ENCODE measurements at regions not wholly inside any gene's neighbourhood (a gene's known extent, or its start where the extent isn't known, plus 50 kb on each side); places are given as distances from the start of the nearest gene placed in this dataset.
A peak's percentile ranks its signal among the peaks of the same experiment; 100 is the strongest.
"Not testable (repeated sequence)": the region's sequence is repeated elsewhere in the genome, so short reads cannot be mapped to it uniquely, and the experiment has no call there.

- not testable (repeated sequence) for DNase-seq (ENCODE audit: low read depth); H3K4me3 ChIP-seq (ENCODE audit: low read depth, low read length)
These were observed 252.8 kb downstream of the CCDC74A start for GRCh38 chr2:131780446-131780845.

- peak; percentile 9 for DNase-seq (ENCODE audit: low read depth)
- no peak overlapping the region for H3K4me3 ChIP-seq (ENCODE audit: low read depth, low read length)
- no peak for TF ChIP-seq CTCF (IDR thresholded peaks at IDR 0.05; ENCODE audit: insufficient read depth, low read depth, low read length, missing control alignments)
These were observed 273.6 kb downstream of the CCDC74A start for GRCh38 chr2:131801210-131801744.

- TF ChIP-seq CTCF (IDR thresholded peaks at IDR 0.05; ENCODE audit: insufficient read depth, low read depth, low read length, missing control alignments), result peak; percentile 66
- peak; percentile 73 for DNase-seq (ENCODE audit: low read depth)
- H3K4me3 ChIP-seq (ENCODE audit: low read depth, low read length), result peak overlapping the region; percentile 66
These were observed 274.2 kb downstream of the CCDC74A start for GRCh38 chr2:131801745-131802350.

- peak overlapping the region; percentile 66 for H3K4me3 ChIP-seq (ENCODE audit: low read depth, low read length)
- DNase-seq (ENCODE audit: low read depth), result peak; percentile 52
These were observed 274.7 kb downstream of the CCDC74A start for GRCh38 chr2:131802351-131802836.

GRCh38 chr2:131803237-131803636 is 275.5 kb downstream of the CCDC74A start:
- not testable (repeated sequence) for DNase-seq (ENCODE audit: low read depth); H3K4me3 ChIP-seq (ENCODE audit: low read depth, low read length)

- not testable (repeated sequence) for DNase-seq (ENCODE audit: low read depth); H3K4me3 ChIP-seq (ENCODE audit: low read depth, low read length)
These were observed 284.9 kb downstream of the CCDC74A start for GRCh38 chr2:131812605-131813004.

GRCh38 chr2:131813378-131813777 is 285.7 kb downstream of the CCDC74A start:
- not testable (repeated sequence) for DNase-seq (ENCODE audit: low read depth); H3K4me3 ChIP-seq (ENCODE audit: low read depth, low read length)

GRCh38 chr2:131818267-131818973 is 290.7 kb downstream of the CCDC74A start:
- DNase-seq (ENCODE audit: low read depth), result not testable (repeated sequence)

GRCh38 chr2:131822237-131822721 is 294.6 kb downstream of the CCDC74A start:
- DNase-seq (ENCODE audit: low read depth); H3K4me3 ChIP-seq (ENCODE audit: low read depth, low read length): not testable (repeated sequence)
- peak; percentile 17 for TF ChIP-seq CTCF (IDR thresholded peaks at IDR 0.05; ENCODE audit: insufficient read depth, low read depth, low read length, missing control alignments)

More at GRCh38 chr2:131818267-131818973, 290.7 kb downstream of the CCDC74A start:
- not testable (repeated sequence) for H3K4me3 ChIP-seq (ENCODE audit: low read depth, low read length)

- H3K4me3 ChIP-seq (ENCODE audit: low read depth, low read length); DNase-seq (ENCODE audit: low read depth): not testable (repeated sequence)
These were observed 295.4 kb downstream of the CCDC74A start for GRCh38 chr2:131823058-131823457.

GRCh38 chr2:131824986-131825385 is 297.3 kb downstream of the CCDC74A start:
- not testable (repeated sequence) for H3K4me3 ChIP-seq (ENCODE audit: low read depth, low read length); DNase-seq (ENCODE audit: low read depth)

Data from GM12865 (cell line).